Naive B cell (primary cell): ENCODE measurements at regions not wholly inside any gene's neighbourhood (a gene's known extent, or its start where the extent isn't known, plus 50 kb on each side); places are given as distances from the start of the nearest gene placed in this dataset.

Experiments
- ATAC-seq, 2 donors: fragments of 150-1000 bp; cut with Tn5 transposase; 2 replicates each; pipeline ENCODE4 v1.10.0; 2021; ENCODE audit warnings: low read depth in 2 of 2, mild to moderate bottlenecking in 2 of 2, moderate library complexity in 2 of 2
- DNase-seq: peaks from one replicate; pipeline ENCODE4 v3.0.0; 2022
- H3K27ac Mint-ChIP-seq, 6 donors: one replicate each; pipeline ENCODE4 v1.8.0; 2020 to 2022; ENCODE audit warnings: mild to moderate bottlenecking in 6 of 6, mixed read lengths in 6 of 6, moderate library complexity in 5 of 6, inconsistent platforms in 2 of 6
- H3K27me3 Mint-ChIP-seq, 3 donors: one replicate each; pipeline ENCODE4 v1.8.0; 2021 to 2022; ENCODE audit warnings: mixed read lengths in 3 of 3, mild to moderate bottlenecking in 1 of 3
- H3K36me3 Mint-ChIP-seq, 2 donors: one replicate each; pipeline ENCODE4 v1.8.0; 2020 to 2022; ENCODE audit warnings: mixed read lengths in 2 of 2, inconsistent platforms in 1 of 2, mild to moderate bottlenecking in 1 of 2
- H3K4me1 Mint-ChIP-seq, 3 donors: one replicate each; pipeline ENCODE4 v1.8.0; 2020 to 2022; ENCODE audit warnings: mixed read lengths in 3 of 3, inconsistent platforms in 1 of 3, mild to moderate bottlenecking in 1 of 3, moderate library complexity in 1 of 3
- H3K4me3 Mint-ChIP-seq, 8 donors: one replicate each; pipeline ENCODE4 v1.8.0; 2020 to 2022; ENCODE audit warnings: mild to moderate bottlenecking in 8 of 8, mixed read lengths in 8 of 8, moderate library complexity in 8 of 8, inconsistent platforms in 2 of 8
- H3K9me3 Mint-ChIP-seq, 7 donors: one replicate each; pipeline ENCODE4 v1.8.0; 2020 to 2022; ENCODE audit warnings: mixed read lengths in 7 of 7, mild to moderate bottlenecking in 5 of 7, inconsistent platforms in 2 of 7, moderate library complexity in 1 of 7

GRCh38 chr9:3773362-3774060 is 247.7 kb upstream of the RFX3 start:
- H3K36me3 Mint-ChIP-seq = no peaks in the 10 kb centered on the region
- no peak overlapping the region for H3K4me3 Mint-ChIP-seq
- DNase-seq = no peak
- H3K27me3 Mint-ChIP-seq = peaks cover 1 to 15% (median 2%) of the 10 kb centered on the region in 3 donors
- H3K4me1 Mint-ChIP-seq = no peaks in the 10 kb centered on the region
- ATAC-seq = no peak
- no peaks in the 10 kb centered on the region for H3K9me3 Mint-ChIP-seq
- no peak overlapping the region for H3K27ac Mint-ChIP-seq

GRCh38 chr9:3769646-3770045 is 243.8 kb upstream of the RFX3 start:
- peaks cover 0 to 5% of the 10 kb centered on the region in 2 donors for H3K36me3 Mint-ChIP-seq
- no peak for DNase-seq
- ATAC-seq = no peak
- H3K27me3 Mint-ChIP-seq = peaks cover 0 to 20% (median 5%) of the 10 kb centered on the region in 3 donors
- H3K9me3 Mint-ChIP-seq = no peaks in the 10 kb centered on the region
- H3K27ac Mint-ChIP-seq = no peak overlapping the region
- H3K4me3 Mint-ChIP-seq = no peak overlapping the region
- H3K4me1 Mint-ChIP-seq = no peaks in the 10 kb centered on the region

GRCh38 chr9:3768712-3769457 is 243.1 kb upstream of the RFX3 start:
- ATAC-seq (no peak), DNase-seq (no peak)
- Mint-ChIP-seq H3K4me1 (no peaks in the 10 kb centered on the region), H3K27ac (no peak overlapping the region), H3K4me3 (no peak overlapping the region), H3K27me3 (peaks cover 0 to 20% (median 5%) of the 10 kb centered on the region in 3 donors), H3K9me3 (peaks cover 0 to 3% (median 0%) of the 10 kb centered on the region in 7 donors), H3K36me3 (peaks cover 0 to 5% of the 10 kb centered on the region in 2 donors)

GRCh38 chr9:3768286-3768685 is 242.5 kb upstream of the RFX3 start:
- peaks cover 0 to 20% (median 5%) of the 10 kb centered on the region in 3 donors for H3K27me3 Mint-ChIP-seq
- ATAC-seq = no peak
- H3K36me3 Mint-ChIP-seq = peaks cover 0 to 5% of the 10 kb centered on the region in 2 donors
- no peak for DNase-seq
- no peaks in the 10 kb centered on the region for H3K4me1 Mint-ChIP-seq
- H3K27ac Mint-ChIP-seq = no peak overlapping the region
- H3K4me3 Mint-ChIP-seq = no peak overlapping the region
- H3K9me3 Mint-ChIP-seq = peaks cover 0 to 7% (median 0%) of the 10 kb centered on the region in 7 donors

GRCh38 chr9:3762076-3762475 is 236.3 kb upstream of the RFX3 start:
- Mint-ChIP-seq H3K36me3 (peaks cover 0 to 5% of the 10 kb centered on the region in 2 donors), H3K4me3 (no peak overlapping the region), H3K27ac (no peak overlapping the region), H3K27me3 (peaks cover 0 to 27% (median 10%) of the 10 kb centered on the region in 3 donors), H3K9me3 (peaks cover 0 to 30% (median 5%) of the 10 kb centered on the region in 7 donors), H3K4me1 (peaks cover 0 to 8% (median 8%) of the 10 kb centered on the region in 3 donors)
- ATAC-seq (no peak), DNase-seq (no peak)

- H3K27me3 Mint-ChIP-seq = peaks cover 3 to 9% (median 6%) of the 10 kb centered on the region in 3 donors
- H3K4me3 Mint-ChIP-seq = no peak overlapping the region
- H3K9me3 Mint-ChIP-seq = peaks cover 0 to 30% (median 5%) of the 10 kb centered on the region in 7 donors
- DNase-seq = no peak
- no peaks in the 10 kb centered on the region for H3K36me3 Mint-ChIP-seq
- H3K27ac Mint-ChIP-seq = no peak overlapping the region
- H3K4me1 Mint-ChIP-seq = peaks cover 0 to 8% (median 8%) of the 10 kb centered on the region in 3 donors
- no peak for ATAC-seq
Observed at GRCh38 chr9:3760031-3760430, 234.2 kb upstream of the RFX3 start.

GRCh38 chr9:3758816-3759576 is 233.2 kb upstream of the RFX3 start:
- Mint-ChIP-seq H3K27ac (no peak overlapping the region), H3K9me3 (peaks cover 0 to 28% (median 5%) of the 10 kb centered on the region in 7 donors), H3K27me3 (peaks cover 3 to 9% (median 6%) of the 10 kb centered on the region in 3 donors), H3K4me1 (peaks cover 0 to 8% (median 8%) of the 10 kb centered on the region in 3 donors), H3K36me3 (no peaks in the 10 kb centered on the region), H3K4me3 (no peak overlapping the region)
- DNase-seq (no peak), ATAC-seq (no peak)

GRCh38 chr9:3756071-3756470 is 230.3 kb upstream of the RFX3 start:
- Mint-ChIP-seq H3K4me1 (peaks cover 0 to 8% (median 8%) of the 10 kb centered on the region in 3 donors), H3K9me3 (peaks cover 0 to 12% (median 4%) of the 10 kb centered on the region in 7 donors), H3K4me3 (no peak overlapping the region), H3K36me3 (no peaks in the 10 kb centered on the region), H3K27me3 (peaks cover 3 to 9% (median 6%) of the 10 kb centered on the region in 3 donors), H3K27ac (no peak overlapping the region)
- DNase-seq (no peak), ATAC-seq (no peak)

- H3K4me1 Mint-ChIP-seq = no peaks in the 10 kb centered on the region
- no peak for ATAC-seq
- no peak overlapping the region for H3K27ac Mint-ChIP-seq
- DNase-seq = no peak
- H3K27me3 Mint-ChIP-seq = peaks cover 0 to 3% (median 0%) of the 10 kb centered on the region in 3 donors
- no peak overlapping the region for H3K4me3 Mint-ChIP-seq
- peaks cover 0 to 2% (median 0%) of the 10 kb centered on the region in 7 donors for H3K9me3 Mint-ChIP-seq
- H3K36me3 Mint-ChIP-seq = no peaks in the 10 kb centered on the region
Observed at GRCh38 chr9:3751125-3751758, 225.4 kb upstream of the RFX3 start.

- ATAC-seq (no peak), DNase-seq (no peak)
- Mint-ChIP-seq H3K27ac (no peak overlapping the region), H3K36me3 (no peaks in the 10 kb centered on the region), H3K27me3 (no peaks in the 10 kb centered on the region), H3K4me3 (no peak overlapping the region), H3K4me1 (no peaks in the 10 kb centered on the region), H3K9me3 (peaks cover 0 to 2% (median 0%) of the 10 kb centered on the region in 7 donors)
Observed at GRCh38 chr9:3750321-3750720, 224.5 kb upstream of the RFX3 start.

- Mint-ChIP-seq H3K36me3 (no peaks in the 10 kb centered on the region), H3K9me3 (peaks cover 0 to 2% (median 0%) of the 10 kb centered on the region in 7 donors), H3K4me1 (no peaks in the 10 kb centered on the region), H3K27me3 (peaks cover 0 to 12% (median 0%) of the 10 kb centered on the region in 3 donors), H3K4me3 (no peak overlapping the region), H3K27ac (no peak overlapping the region)
- no peak for ATAC-seq
- no peak for DNase-seq
Observed at GRCh38 chr9:3746296-3747275, 220.8 kb upstream of the RFX3 start.

GRCh38 chr9:3743901-3744413 is 218.2 kb upstream of the RFX3 start:
- H3K4me1 Mint-ChIP-seq = no peaks in the 10 kb centered on the region
- DNase-seq (no peak), ATAC-seq (no peak)
- peaks cover 0 to 13% (median 5%) of the 10 kb centered on the region in 3 donors for H3K27me3 Mint-ChIP-seq
- H3K27ac Mint-ChIP-seq = no peak overlapping the region
- H3K4me3 Mint-ChIP-seq = no peak overlapping the region
- no peaks in the 10 kb centered on the region for H3K9me3 Mint-ChIP-seq
- no peaks in the 10 kb centered on the region for H3K36me3 Mint-ChIP-seq
